IgD-negative memory B cell (primary cell): ENCODE measurements at regions not wholly inside any gene's neighbourhood (a gene's known extent, or its start where the extent isn't known, plus 50 kb on each side); places are given as distances from the start of the nearest gene placed in this dataset.

ENCODE experiments used
- H3K27ac Mint-ChIP-seq, 3 donors: one replicate each; pipeline ENCODE4 v1.8.0; 2020 to 2022; ENCODE audit warnings: mild to moderate bottlenecking in 3 of 3, mixed read lengths in 3 of 3, moderate library complexity in 1 of 3
- H3K27me3 Mint-ChIP-seq: one replicate; pipeline ENCODE4 v1.8.0; 2021; ENCODE audit warnings: mixed read lengths
- H3K36me3 Mint-ChIP-seq: one replicate; pipeline ENCODE4 v1.8.0; 2020; ENCODE audit warnings: mild to moderate bottlenecking, mixed read lengths
- H3K4me1 Mint-ChIP-seq, 3 donors: one replicate each; pipeline ENCODE4 v1.8.0; 2020 to 2022; ENCODE audit warnings: mixed read lengths in 3 of 3, mild to moderate bottlenecking in 1 of 3
- H3K4me3 Mint-ChIP-seq, 4 donors: one replicate each; pipeline ENCODE4 v1.8.0; 2020 to 2022; ENCODE audit warnings: mild to moderate bottlenecking in 4 of 4, mixed read lengths in 4 of 4, moderate library complexity in 3 of 4
- H3K9me3 Mint-ChIP-seq, 3 donors: one replicate each; pipeline ENCODE4 v1.8.0; 2020 to 2021; ENCODE audit warnings: mixed read lengths in 3 of 3, mild to moderate bottlenecking in 1 of 3

DNA sequence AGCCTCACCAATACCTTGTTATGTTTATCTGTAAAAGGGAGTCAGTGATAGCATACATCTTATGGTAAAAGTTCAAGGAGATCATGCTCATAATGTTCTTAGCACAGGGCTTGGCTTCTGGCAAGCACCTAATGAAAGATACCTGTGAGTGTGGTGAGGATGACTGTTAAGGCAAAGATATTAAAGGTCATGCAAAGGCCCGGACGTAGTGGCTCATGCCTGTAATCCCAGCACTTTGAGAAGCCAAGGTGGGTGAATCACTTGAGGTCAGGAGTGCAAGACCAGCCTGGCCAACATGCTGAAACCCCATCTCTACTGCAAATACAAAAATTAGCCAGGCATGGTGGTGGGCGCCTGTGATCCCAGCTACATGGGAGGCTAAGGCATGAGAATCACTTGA, 425.9 kb upstream of the TBX3 start:
- Mint-ChIP-seq H3K36me3 (no peaks in the 10 kb centered on the region), H3K4me1 (no peaks in the 10 kb centered on the region), H3K27me3 (peaks cover 2% of the 10 kb centered on the region), H3K9me3 (peaks cover 0 to 5% (median 4%) of the 10 kb centered on the region in 3 donors), H3K27ac (no peak overlapping the region), H3K4me3 (no peak overlapping the region)

DNA sequence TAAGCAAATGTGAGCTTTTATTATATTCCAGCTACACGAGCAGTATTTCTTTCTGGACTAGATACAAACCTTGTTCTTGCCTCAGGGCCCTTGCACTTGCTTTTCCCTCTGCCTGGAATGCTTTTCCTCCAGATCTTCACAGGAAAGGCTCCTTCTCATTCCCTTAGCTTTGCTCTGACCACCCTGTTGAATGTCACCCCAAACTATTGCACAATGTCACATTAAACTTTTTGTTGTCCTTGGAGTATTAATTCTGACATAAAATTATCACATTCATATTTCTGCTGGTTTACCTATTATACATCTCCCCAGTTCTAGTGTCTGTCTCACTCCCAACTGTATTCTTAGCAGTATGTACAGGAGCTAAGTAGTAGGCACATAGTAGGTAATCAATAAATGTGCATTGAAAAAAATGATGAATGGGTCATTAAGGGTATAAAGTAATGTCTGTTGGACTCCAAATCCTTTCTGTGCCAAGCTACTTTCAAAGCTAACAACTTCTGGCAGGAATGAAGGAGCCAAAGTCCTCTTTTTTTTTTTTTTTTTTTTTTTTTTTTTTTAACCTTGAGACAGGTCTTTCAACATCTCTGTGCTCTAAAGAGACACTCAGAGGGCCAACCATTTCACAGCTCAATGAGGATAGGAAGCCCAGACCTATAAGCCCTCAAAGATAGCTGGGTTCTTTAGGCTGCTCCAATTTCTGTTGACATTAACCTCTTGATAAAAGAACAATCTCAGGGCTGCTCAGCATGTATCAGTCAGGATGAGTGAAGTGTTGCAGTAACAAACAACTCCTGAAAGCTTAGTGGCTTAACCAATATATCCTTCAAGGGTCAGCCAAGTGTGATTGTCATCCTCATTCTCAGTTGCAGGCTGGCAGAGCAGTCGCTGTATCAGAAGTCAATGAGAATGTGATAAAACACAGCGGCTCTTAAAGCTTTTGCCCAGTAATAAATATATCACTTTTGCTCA, 424.4 kb upstream of the TBX3 start:
- Mint-ChIP-seq H3K4me3 (no peak overlapping the region), H3K27me3 (peaks cover 5% of the 10 kb centered on the region), H3K36me3 (no peaks in the 10 kb centered on the region), H3K9me3 (peaks cover 0 to 5% (median 4%) of the 10 kb centered on the region in 3 donors), H3K27ac (no peak overlapping the region), H3K4me1 (no peaks in the 10 kb centered on the region)

DNA sequence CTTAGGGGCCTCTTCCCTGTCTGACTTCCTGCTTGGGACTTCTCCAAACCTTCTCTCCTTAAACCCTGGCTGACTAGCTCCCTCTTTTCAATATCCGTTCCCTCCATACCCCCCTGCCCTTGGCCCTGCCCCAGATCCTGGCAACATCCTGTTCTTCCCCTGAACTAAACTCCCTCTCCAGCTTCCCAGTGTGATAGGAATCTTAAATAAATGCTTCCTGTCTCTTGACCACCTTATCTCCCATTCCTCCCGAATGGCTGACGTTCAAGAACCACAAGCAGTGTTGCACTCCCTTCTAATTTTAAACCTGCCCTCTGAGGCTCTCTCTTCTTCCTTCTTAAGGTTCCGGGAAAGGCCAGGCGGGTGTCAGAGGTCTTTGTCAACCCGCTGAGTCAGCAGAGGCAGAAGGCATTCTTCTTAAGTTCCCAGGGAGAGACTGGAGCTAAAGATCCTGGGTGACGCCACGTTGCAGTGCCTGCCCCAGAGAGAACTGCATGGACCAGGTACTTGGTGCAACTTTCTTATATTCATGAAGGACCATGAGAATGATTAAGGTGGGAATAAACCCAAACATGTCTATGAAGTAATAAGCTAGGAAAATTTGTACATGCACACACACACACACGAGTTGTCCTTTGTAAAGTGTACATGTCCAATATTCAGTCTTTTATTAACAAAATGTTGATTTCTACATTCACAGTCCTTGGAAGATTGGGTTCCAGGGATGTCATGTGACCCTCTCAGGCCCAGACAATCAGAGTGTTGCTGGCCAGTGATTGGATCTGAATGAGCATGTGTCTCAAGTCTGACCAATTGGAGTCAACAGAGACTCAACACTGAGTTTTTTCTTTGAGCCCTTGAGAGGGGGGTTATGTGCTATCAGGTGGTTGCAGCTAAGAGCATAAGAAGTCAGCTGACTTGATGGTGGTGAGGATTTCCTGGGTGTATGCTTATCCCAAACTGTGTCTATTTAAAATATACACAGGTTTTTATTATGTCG, 420.2 kb upstream of the TBX3 start:
- peaks cover 4% of the 10 kb centered on the region for H3K27me3 Mint-ChIP-seq
- H3K9me3 Mint-ChIP-seq = peaks cover 0 to 17% (median 14%) of the 10 kb centered on the region in 3 donors
- H3K27ac Mint-ChIP-seq = no peak overlapping the region
- no peaks in the 10 kb centered on the region for H3K36me3 Mint-ChIP-seq
- no peak overlapping the region for H3K4me3 Mint-ChIP-seq
- no peaks in the 10 kb centered on the region for H3K4me1 Mint-ChIP-seq

DNA sequence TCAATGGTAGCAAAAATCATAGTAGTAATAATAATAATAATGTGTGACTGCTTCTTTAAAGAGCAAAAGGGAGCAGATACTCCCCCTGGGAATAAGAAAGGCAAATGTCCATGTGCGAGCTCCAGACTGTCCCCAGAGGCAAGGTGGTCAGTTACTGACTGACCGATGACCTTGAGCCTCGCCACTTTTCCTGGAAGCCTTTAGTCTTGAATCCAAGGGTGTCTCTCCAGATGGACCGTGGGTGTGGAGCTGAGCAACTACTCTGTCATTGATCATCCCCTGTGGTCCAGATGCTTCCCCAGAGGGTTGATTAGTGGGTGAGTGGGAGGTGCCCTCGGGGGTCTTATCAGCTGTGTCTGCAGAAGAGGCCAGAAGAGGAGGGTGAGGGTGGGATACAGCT, 418.5 kb upstream of the TBX3 start:
- Mint-ChIP-seq H3K36me3 (no peaks in the 10 kb centered on the region), H3K4me1 (no peaks in the 10 kb centered on the region), H3K27ac (no peak overlapping the region), H3K9me3 (peaks cover 4 to 22% (median 16%) of the 10 kb centered on the region in 3 donors), H3K27me3 (peaks cover 4% of the 10 kb centered on the region), H3K4me3 (no peak overlapping the region)

DNA sequence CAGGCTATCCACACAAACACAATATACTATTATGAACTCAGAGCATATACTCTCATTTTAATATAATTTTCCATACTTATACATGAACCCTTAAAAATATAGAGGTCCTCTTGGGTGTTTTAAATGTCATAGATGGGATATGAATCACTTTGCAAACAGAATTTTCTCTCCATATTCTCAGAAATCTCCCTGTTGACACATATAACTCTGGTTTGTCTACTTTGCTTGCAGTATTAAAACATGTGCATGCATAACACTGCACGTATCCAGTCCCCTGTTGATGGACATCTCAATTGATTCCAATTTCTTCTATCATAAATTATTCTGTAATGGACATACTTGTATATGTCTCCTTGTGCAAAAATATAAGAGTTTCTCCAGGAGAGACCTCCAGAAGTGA, 417.5 kb upstream of the TBX3 start:
- H3K36me3 Mint-ChIP-seq = no peaks in the 10 kb centered on the region
- no peaks in the 10 kb centered on the region for H3K4me1 Mint-ChIP-seq
- peaks cover 4% of the 10 kb centered on the region for H3K27me3 Mint-ChIP-seq
- no peak overlapping the region for H3K4me3 Mint-ChIP-seq
- H3K9me3 Mint-ChIP-seq = peaks cover 4 to 23% (median 15%) of the 10 kb centered on the region in 3 donors
- no peak overlapping the region for H3K27ac Mint-ChIP-seq

DNA sequence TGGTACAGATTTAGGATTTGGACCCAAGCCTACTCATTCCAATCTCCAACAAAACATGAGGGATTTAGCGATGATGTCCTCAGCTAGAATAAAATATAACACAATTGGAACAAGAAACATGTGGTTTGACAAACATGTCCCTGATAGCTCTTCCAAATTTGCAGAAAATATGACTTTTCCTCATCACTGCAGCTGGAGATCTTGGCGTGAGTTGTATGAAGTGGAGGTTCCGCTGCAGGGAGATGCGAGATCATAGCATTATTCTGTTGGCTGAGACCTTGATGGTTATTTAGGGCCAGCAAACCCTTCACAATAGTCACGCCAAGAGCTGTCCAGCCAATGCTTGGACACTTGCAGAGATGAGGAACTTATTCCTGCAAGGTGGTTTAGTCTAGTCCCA, 413.4 kb upstream of the TBX3 start:
- Mint-ChIP-seq H3K4me3 (no peak overlapping the region), H3K9me3 (peaks cover 8 to 28% (median 18%) of the 10 kb centered on the region in 3 donors), H3K27me3 (no peaks in the 10 kb centered on the region), H3K36me3 (no peaks in the 10 kb centered on the region), H3K4me1 (no peaks in the 10 kb centered on the region), H3K27ac (no peak overlapping the region)

DNA sequence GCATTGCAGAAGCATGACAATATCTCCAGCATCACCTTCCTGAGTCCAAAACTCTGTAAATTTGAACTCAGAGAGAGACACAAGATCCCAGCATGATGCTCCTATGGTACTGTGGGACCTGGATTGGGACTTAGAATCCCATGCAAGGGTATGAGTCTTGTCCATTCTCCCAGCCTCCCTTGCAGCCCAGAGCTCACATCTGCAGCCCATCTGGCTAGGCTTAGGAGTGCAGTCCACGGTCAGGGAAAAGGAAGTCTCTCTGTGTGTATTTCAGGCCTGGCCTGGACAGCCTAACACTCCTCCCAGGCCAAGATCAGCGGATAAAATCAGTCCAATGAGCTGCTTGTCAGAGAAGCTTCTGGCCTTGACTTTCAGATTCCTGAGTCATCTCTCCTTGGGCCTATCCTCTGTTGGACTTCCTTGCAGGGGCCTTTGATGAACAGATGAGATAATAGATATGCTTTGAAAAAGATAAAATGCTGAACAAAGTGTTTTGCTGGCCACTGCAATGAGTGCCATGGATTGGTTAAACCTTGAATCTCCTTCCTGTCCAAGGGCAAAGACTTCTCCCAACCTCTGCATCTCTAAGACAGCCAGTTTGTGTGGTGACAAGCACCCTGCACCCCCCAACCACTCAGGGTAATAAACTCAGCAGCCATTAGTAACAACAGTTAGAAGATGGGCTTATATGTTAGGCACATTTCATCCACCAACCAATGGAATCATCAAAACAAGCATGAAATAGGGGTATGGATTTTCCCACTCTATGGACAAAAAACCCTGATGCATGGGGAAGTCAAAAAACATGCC, 412.8 kb upstream of the TBX3 start:
- peaks cover 8 to 31% (median 18%) of the 10 kb centered on the region in 3 donors for H3K9me3 Mint-ChIP-seq
- no peaks in the 10 kb centered on the region for H3K4me1 Mint-ChIP-seq
- H3K36me3 Mint-ChIP-seq = no peaks in the 10 kb centered on the region
- H3K27me3 Mint-ChIP-seq = no peaks in the 10 kb centered on the region
- H3K27ac Mint-ChIP-seq = no peak overlapping the region
- no peak overlapping the region for H3K4me3 Mint-ChIP-seq

DNA sequence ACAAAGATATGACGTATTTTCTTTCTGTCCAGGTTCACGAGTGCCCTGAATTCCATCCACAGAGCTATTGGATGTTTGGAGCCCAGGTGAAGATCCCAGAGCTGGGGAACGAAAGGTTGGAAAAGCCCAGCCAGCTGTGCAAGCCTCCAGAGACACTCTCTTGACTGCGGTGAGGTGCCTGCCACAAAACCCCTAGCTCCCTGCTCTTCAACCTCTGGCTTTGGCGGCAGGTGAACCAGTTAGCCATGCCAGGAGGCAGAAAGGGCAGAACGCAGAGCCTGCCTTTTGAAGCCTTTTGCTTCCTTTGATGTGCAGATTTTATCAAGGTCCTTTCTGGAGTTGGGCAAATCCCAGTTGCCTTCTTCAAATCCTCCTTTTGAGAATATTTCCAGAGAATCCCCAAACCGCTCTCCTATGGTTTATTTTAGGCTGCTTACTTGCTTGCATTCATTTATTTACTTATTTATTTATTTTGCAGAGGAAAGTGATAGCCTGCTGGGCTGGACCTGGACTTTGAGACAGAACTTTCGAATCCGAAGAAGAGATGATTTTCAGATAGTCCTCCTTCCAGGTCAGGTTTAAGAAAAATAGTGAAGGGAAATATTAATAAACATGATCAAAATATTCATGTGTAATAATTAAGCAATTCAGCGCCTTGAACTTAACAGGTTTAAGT, 411.2 kb upstream of the TBX3 start:
- Mint-ChIP-seq H3K9me3 (peaks cover 8 to 29% (median 12%) of the 10 kb centered on the region in 3 donors), H3K27ac (no peak overlapping the region), H3K27me3 (no peaks in the 10 kb centered on the region), H3K4me3 (no peak overlapping the region), H3K36me3 (no peaks in the 10 kb centered on the region), H3K4me1 (no peaks in the 10 kb centered on the region)

DNA sequence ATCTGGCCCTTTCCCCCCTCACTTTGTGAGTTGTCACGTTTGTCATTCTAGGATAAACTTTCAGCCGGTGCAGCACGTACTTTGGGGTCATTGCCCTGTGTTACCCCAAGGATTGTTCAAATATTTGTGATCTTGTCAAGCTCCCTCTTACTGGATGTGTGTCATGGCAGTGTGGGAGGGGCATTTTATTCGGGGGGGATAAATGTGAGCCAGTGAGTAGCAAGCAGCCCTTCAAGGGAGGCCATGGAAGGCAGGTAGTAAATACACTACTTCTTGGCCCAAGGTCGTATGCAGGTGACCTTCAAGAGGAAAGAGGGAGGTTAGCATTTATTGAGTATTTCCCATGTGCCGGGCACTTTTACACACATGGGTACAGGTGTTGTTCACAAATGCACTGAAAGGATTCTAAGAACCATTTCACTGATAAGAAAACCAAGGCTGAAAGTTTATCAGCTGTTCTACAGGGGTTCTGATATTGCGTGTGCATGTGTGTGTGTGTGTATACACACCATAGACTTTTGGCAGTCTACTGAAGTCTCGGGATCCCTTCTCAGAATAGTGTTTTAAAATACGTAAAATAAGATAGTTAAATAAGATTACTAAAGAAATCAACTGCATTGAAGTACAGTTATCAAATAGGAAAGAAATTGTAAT, 410.3 kb upstream of the TBX3 start:
- Mint-ChIP-seq H3K36me3 (no peaks in the 10 kb centered on the region), H3K4me3 (no peak overlapping the region), H3K9me3 (peaks cover 8 to 23% (median 8%) of the 10 kb centered on the region in 3 donors), H3K4me1 (no peaks in the 10 kb centered on the region), H3K27ac (no peak overlapping the region), H3K27me3 (no peaks in the 10 kb centered on the region)

DNA sequence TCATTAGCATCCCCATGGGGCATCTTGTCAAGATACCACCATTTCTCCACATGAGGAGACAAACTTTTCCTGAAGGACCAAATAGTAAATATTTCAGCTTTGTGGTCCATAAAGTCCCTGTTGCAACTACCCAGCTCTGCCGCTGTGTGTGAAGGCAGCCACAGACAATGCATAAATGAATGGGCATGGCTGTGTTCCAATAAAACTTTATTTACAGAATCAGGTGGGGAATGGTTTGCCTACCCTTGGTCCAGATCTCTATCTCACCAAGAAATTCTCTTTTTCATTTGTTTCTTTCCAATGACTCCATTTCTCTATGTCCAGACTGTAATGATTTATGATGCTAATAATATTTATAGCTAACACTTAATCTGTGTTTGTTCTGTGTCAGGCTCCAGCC, 409.3 kb upstream of the TBX3 start:
- Mint-ChIP-seq H3K27me3 (no peaks in the 10 kb centered on the region), H3K36me3 (no peaks in the 10 kb centered on the region), H3K27ac (no peak overlapping the region), H3K4me1 (no peaks in the 10 kb centered on the region), H3K9me3 (peaks cover 8 to 23% (median 8%) of the 10 kb centered on the region in 3 donors), H3K4me3 (no peak overlapping the region)

DNA sequence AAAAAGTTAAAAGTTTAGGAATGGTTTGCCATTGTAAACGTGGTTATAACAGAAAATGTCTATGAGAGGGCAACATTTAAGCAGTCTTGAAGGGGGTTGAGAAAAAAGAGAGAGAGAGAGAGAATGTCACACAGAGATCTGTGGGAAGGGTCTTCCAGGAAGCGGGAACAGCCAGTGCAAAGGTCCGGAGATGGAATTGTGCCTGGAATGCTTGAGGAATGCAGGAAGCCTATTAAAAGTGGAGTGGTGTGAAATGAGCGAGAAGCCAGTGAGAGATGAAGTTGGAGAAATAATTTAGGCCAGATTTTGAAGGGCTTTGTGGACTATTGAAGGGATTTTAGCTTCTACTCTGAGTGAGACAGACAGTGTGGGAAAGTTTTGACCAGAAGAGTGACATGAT, 406.8 kb upstream of the TBX3 start:
- no peaks in the 10 kb centered on the region for H3K4me1 Mint-ChIP-seq
- no peak overlapping the region for H3K27ac Mint-ChIP-seq
- H3K4me3 Mint-ChIP-seq = no peak overlapping the region
- H3K27me3 Mint-ChIP-seq = no peaks in the 10 kb centered on the region
- peaks cover 4 to 13% (median 4%) of the 10 kb centered on the region in 3 donors for H3K9me3 Mint-ChIP-seq
- H3K36me3 Mint-ChIP-seq = no peaks in the 10 kb centered on the region

DNA sequence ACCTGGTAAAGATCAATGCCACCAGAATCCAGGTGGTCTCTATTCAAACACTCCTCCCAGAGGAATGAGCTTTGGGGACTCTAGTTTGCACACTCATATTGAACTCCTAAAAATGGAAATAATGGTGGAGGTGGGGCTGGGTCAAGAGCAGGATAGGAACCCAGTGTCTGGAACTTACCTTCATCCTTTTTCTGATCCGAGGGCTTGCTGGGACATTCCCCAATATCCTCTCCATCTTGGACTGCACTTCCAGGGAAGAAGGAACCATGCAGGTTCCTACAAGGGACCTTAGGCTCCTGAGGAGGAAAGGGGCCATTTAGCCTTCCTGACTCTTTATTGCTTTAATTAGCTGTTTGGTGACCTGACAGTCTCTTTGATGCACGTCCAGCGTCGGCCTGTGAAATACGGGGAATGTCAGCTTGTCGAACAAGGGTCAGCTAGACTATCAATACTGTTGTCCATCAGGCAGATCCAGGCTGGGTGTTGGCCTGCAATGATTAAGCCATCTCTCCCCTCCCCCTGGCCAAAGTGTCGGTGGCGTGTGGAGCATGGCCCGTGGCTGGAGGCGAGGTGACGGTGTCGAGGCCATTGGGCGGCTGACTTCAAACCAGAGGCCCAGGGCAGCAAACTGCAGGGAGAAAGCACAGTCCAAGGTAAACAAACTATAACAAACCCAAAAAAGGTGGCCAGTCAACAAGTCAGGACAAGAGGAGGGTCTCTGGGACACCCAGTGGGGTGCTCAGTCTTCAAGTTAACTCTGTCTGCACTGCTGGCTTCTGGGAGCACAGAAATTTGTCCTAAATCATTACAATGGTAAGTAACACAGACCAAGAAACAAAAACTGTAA, 405.2 kb upstream of the TBX3 start:
- H3K27ac Mint-ChIP-seq = no peak overlapping the region
- H3K27me3 Mint-ChIP-seq = no peaks in the 10 kb centered on the region
- H3K4me3 Mint-ChIP-seq = no peak overlapping the region
- H3K36me3 Mint-ChIP-seq = no peaks in the 10 kb centered on the region
- peaks cover 4 to 13% (median 6%) of the 10 kb centered on the region in 3 donors for H3K9me3 Mint-ChIP-seq
- no peaks in the 10 kb centered on the region for H3K4me1 Mint-ChIP-seq
